Ovary (tissue), 3 donors: ENCODE measurements at regions not wholly inside any gene's neighbourhood (a gene's known extent, or its start where the extent isn't known, plus 50 kb on each side); places are given as distances from the start of the nearest gene placed in this dataset.

Experiments used
- POLR2A ChIP-seq: fragments of 450-650 bp; IDR thresholded peaks from one replicate; pipeline ENCODE4 v1.6.1; 2017; ENCODE audit warnings: antibody characterized with exemption, mild to moderate bottlenecking, moderate library complexity
- TF ChIP-seq, protein P1 (sequence below), 3 donors: fragments of 450-650 bp in 2 of 3; fragments of 200-600 bp in 1 of 3; IDR thresholded peaks; one replicate each; pipeline versions ENCODE4 v1.5.1 to v1.8.0; 2016 to 2022; ENCODE audit warnings: antibody characterized with exemption in 3 of 3, mild to moderate bottlenecking in 1 of 3
- donor health status: DM: no; HTN: no; CAD: no.

DNA sequence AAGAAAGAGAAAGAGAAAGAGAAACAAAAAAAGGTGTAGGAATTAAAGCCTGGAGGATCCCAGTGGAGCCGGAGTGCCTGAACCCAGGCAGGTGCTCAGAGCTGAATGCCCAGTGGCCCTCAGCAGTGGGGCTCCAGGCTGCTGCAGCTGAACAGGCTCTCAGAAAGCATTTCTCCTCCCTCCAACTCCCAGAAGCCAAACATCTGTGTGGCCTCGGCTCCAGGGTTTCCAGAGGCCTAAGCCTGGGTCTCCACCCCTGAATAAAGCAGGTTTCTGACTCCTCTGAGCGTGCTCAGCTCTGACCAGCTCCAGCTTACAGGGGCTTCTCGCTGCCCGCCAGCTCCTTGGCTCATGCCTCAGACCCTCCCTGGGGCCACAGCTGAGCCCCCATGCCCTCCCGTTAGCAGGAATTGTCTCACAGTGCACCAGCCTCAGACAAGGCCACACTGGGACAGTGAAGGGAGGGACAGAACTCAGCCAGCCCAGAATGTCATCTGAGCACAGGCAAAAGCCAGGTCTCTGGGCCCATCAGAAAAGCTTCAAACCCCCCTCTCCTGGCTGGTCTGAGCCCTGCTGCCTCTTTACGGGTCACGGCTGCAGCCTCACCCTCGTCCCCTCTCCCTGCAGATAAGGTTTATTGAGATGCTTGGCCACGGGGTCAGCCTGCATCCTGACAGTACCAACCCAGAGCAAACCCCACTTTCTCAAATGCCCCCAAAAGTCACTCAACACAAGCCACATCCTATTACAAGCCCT, 114.4 kb upstream of the PPP1R26 start:
- TF ChIP-seq, protein P1, sequence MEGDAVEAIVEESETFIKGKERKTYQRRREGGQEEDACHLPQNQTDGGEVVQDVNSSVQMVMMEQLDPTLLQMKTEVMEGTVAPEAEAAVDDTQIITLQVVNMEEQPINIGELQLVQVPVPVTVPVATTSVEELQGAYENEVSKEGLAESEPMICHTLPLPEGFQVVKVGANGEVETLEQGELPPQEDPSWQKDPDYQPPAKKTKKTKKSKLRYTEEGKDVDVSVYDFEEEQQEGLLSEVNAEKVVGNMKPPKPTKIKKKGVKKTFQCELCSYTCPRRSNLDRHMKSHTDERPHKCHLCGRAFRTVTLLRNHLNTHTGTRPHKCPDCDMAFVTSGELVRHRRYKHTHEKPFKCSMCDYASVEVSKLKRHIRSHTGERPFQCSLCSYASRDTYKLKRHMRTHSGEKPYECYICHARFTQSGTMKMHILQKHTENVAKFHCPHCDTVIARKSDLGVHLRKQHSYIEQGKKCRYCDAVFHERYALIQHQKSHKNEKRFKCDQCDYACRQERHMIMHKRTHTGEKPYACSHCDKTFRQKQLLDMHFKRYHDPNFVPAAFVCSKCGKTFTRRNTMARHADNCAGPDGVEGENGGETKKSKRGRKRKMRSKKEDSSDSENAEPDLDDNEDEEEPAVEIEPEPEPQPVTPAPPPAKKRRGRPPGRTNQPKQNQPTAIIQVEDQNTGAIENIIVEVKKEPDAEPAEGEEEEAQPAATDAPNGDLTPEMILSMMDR (IDR thresholded peaks at IDR 0.05): no peak
- TF ChIP-seq POLR2A: no peak
